ENCODE measurements at regions not wholly inside any gene's neighbourhood (a gene's known extent, or its start where the extent isn't known, plus 50 kb on each side); places are given as distances from the start of the nearest gene placed in this dataset.

GRCh38 chr11:134562196-134562595 is 150.2 kb upstream of the B3GAT1 start:
- DNase-seq, result no peak

GRCh38 chr11:134561331-134561720 is 149.3 kb upstream of the B3GAT1 start:
- no peak for DNase-seq

GRCh38 chr11:134560566-134561330 is 148.7 kb upstream of the B3GAT1 start:
- DNase-seq, result no peak

DNA sequence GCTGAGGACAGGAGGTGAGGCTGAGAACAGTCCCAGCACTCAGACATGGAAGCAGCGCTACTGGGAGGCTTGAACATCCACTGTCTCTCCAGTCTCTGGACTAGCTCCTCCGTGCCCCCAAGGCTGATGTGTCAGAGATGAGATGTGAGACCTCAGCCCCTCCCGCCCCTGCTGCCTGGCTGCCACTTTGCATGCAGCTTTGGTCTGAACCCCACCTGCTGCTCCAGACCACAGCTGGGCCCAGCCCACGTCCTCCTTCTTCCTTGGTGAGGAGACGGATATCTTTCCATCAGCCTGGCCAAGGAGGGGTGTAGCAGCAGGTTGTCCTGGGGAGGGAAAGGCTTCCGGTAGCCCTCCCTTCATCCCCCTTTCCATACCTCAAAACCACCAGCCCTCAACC is 148.0 kb upstream of the B3GAT1 start:
- DNase-seq, result no peak

DNA sequence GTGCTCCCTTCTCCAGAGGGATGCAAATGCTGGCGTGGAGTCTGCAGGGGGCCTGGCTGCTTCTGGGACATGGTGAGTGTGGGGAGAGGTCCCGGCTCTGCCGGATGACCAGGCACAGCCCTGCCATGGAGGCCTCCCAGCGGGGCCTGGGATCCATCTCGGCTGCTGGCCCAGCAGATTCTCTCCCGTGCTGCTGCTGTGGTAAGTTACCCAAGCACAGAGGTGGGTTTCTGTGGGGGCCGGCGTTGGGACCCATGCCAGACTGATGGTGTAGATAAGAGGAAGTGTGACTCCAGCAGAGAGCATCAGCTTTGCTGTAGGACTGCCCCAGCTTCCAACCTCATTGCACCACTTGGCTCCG is 147.5 kb upstream of the B3GAT1 start:
- DNase-seq, result no peak

DNA sequence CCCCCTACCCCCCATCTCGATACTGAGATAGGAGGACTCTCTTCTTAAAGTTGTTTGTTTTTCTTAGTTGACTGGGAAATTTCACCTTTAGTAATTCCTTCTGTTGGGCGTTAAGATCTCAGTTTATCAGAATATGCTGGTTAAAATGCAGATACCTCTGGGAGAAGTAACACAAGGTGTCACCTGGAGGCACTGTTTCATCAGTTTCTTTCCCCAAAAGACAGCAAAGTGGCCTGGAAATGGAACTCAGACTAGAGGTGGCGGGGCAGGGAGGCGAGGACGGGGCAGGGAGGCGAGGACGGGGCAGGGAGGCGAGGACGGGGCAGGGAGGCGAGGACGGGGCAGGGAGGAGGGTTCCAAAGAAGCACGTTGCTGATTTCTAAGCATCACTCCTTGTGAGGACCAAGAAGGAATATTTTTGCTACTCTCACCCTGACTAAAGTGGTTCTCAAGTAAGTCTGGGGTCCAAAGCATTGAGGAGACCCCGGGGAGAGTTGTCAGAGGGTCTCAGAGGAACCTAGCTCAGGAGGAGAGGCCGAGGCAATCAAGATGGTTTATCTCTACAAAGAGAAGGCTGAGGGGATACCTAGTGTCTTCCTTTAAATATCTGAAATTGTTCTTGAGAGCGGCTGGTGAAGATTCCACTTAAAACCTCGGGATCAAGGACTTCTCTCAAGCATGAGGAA is 147.0 kb upstream of the B3GAT1 start:
- no peak for DNase-seq

- no peak for DNase-seq
These were observed 146.3 kb upstream of the B3GAT1 start for GRCh38 chr11:134558258-134558835.

- DNase-seq, result no peak
These were observed 145.7 kb upstream of the B3GAT1 start for GRCh38 chr11:134557571-134558257.

DNA sequence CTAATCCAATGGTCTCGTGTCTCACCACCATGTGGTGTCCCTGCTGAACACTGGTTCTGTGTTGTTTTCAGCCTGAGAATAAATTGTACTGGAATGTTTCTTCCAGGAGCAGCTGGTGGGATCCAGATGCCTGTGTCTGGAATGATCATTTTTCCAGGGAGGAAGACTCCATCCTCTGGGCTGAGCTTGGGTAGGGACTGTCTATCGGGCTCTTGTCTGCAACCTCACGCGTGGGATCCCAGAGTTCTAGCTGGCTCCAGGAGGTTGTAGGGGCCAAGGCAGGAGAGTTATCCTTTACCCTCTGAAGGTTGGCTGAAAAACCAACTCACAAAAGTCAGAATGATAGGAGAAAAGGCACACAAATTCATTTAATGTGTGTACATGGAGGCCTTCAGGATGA is 144.1 kb upstream of the B3GAT1 start:
- DNase-seq, result no peak

DNA sequence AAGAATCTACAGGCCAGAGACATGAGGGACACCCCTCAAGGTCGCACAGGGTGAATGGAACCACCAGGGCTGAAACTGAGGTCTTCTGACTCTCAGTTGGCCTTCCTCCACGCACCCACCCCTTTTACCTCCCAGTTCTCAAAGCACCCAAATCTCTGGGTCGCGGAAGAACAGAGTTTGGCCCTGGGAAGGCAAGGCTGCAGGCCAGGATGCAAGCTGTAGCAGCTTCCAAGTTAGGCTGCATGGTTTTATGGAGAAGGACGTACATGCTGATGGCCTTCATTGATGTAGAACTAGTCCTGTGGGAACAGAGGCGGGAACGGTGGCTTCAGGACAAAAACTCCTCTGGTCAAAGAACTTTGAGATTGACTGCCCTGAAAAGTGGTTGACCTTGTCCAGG is 143.5 kb upstream of the B3GAT1 start:
- no peak for DNase-seq

- DNase-seq, result no peak
These were observed 142.8 kb upstream of the B3GAT1 start for GRCh38 chr11:134554861-134555260.

GRCh38 chr11:134554106-134554505 is 142.1 kb upstream of the B3GAT1 start:
- no peak for DNase-seq

GRCh38 chr11:134552749-134553148 is 140.7 kb upstream of the B3GAT1 start:
- no peak for DNase-seq

- no peak for DNase-seq
These were observed 133.5 kb upstream of the B3GAT1 start for GRCh38 chr11:134545521-134545920.

- DNase-seq, result no peak
These were observed 132.2 kb upstream of the B3GAT1 start for GRCh38 chr11:134544095-134544815.

DNA sequence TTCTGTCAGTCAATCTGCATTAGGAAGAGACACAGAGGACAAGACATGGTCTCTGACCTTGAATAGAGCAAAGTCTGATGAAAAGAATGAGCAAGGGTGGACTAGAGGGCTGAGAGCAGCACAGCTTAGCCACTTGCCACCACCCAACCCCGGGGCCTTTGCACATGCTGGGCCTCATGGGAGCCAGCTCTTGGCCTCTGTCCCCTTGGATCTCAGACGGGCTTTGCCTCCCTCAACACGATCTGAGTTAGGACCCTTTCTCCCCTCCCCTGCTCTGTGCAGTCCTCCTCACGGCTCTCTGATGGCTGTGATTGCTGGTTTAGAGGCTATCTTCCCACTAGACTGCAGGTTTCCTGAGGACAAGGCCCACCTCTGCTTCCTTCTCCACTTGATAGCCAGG is 131.6 kb upstream of the B3GAT1 start:
- no peak for DNase-seq

DNA sequence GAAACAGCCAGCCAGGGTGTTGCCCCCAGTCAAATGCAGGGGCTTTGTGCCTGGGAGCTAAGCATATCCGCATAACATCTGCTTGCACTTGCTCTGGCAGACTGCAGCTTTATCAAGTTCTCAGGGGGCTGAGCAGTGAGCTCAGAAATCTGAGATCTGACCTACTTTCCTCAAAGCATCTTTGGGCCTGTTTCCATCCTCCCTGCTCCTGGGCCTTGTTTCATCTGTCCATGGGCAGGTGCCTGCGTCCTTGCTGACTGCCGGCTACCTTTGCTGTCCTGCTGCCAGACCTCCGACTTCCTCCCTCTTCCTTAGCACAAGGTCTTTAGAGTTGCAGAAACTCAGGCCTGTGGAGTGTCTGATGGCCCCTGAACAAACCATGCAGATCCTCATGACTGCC is 131.2 kb upstream of the B3GAT1 start:
- no peak for DNase-seq

GRCh38 chr11:134542401-134543165 is 130.5 kb upstream of the B3GAT1 start:
- no peak for DNase-seq

- no peak for DNase-seq
These were observed 129.9 kb upstream of the B3GAT1 start for GRCh38 chr11:134541951-134542350.

- no peak for DNase-seq
These were observed 129.3 kb upstream of the B3GAT1 start for GRCh38 chr11:134541355-134541754.

DNA sequence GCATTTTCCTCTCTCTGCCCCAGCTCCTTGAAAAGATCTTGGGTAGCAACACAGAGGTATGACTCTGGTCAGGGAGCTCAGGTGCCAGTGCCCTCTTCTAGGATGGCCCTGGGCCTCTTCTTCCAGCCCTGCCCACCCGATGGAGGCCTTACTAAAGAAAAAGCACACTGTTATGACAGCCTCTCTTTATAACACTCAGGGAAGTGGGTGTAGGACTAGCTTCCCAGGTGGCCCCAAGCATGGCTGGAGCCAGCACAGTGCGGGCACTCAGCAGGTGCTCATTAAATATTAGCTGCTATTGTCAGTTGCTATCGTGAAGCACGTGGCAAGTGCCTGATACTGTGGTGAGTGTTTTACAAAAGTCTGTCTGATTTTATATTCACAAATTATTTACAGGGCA is 127.2 kb upstream of the B3GAT1 start:
- DNase-seq, result no peak

GRCh38 chr11:134538742-134539141 is 126.7 kb upstream of the B3GAT1 start:
- DNase-seq, result no peak
